GM23338 (cell line): ENCODE measurements at regions not wholly inside any gene's neighbourhood (a gene's known extent, or its start where the extent isn't known, plus 50 kb on each side); places are given as distances from the start of the nearest gene placed in this dataset.

Experiments
- ATAC-seq: fragments of 200-7000 bp; cut with Tn5 transposase; 3 replicates; pipeline ENCODE4 v1.9.1; 2020
- DNase-seq: peaks from one replicate; pipeline ENCODE4 v3.0.0-alpha.2; 2015; ENCODE audit warnings: low spot score
- H2AFZ ChIP-seq: fragments of 200-600 bp; sonication (generic); 2 replicates; pipeline ENCODE4 v1.8.0; 2016; ENCODE audit warnings: antibody characterized with exemption, mild to moderate bottlenecking, moderate library complexity
- H3F3A ChIP-seq: fragments of 200-600 bp; sonication (generic); replicated peaks from 2 replicates; pipeline ENCODE4 v1.8.0; 2017; ENCODE audit warnings: antibody characterized with exemption, mixed run types, low read depth
- H3K27ac ChIP-seq: fragments of 200-600 bp; sonication (generic); 2 replicates; pipeline ENCODE4 v1.6.1; 2016; ENCODE audit warnings: low read depth
- H3K27me3 ChIP-seq: fragments of 200-600 bp; sonication (generic); 2 replicates; pipeline ENCODE4 v1.8.0; 2016; ENCODE audit warnings: mild to moderate bottlenecking, mixed run types, moderate library complexity; ENCODE audit not compliant: insufficient read depth
- H3K36me3 ChIP-seq: fragments of 200-600 bp; sonication (generic); 2 replicates; pipeline ENCODE4 v1.8.0; 2016; ENCODE audit warnings: mild to moderate bottlenecking; ENCODE audit not compliant: insufficient read depth
- H3K4me1 ChIP-seq: fragments of 200-600 bp; sonication (generic); 2 replicates; pipeline ENCODE4 v1.8.0; 2016; ENCODE audit warnings: mild to moderate bottlenecking, moderate library complexity; ENCODE audit not compliant: insufficient read depth
- H3K4me2 ChIP-seq: fragments of 200-600 bp; sonication (generic); 2 replicates; pipeline ENCODE4 v1.7.1; 2017; ENCODE audit warnings: mixed run types
- H3K4me3 ChIP-seq: fragments of 200-600 bp; sonication (generic); 2 replicates; pipeline ENCODE4 v1.6.1; 2016; ENCODE audit warnings: mixed run types
- H3K79me2 ChIP-seq: fragments of 200-600 bp; sonication (generic); replicated peaks from 2 replicates; pipeline ENCODE4 v1.8.0; 2017; ENCODE audit warnings: mild to moderate bottlenecking; ENCODE audit not compliant: insufficient read depth
- H3K9me2 ChIP-seq: fragments of 200-600 bp; sonication (generic); 2 replicates; pipeline ENCODE4 v1.8.0; 2017; ENCODE audit not compliant: insufficient read depth
- H4K20me1 ChIP-seq: fragments of 200-600 bp; sonication (generic); replicated peaks from 2 replicates; pipeline ENCODE4 v1.8.0; 2017; ENCODE audit warnings: mild to moderate bottlenecking; ENCODE audit not compliant: insufficient read depth
- H3K27ac Mint-ChIP-seq: 2 replicates; pipeline ENCODE4 v1.8.0; 2020; ENCODE audit warnings: inconsistent platforms, mild to moderate bottlenecking, moderate library complexity, mixed read lengths
- H3K27me3 Mint-ChIP-seq: 3 replicates; pipeline ENCODE4 v1.8.0; 2022; ENCODE audit warnings: low read depth, mild to moderate bottlenecking, moderate library complexity, mixed read lengths, inconsistent platforms; ENCODE audit not compliant: insufficient read depth, poor library complexity
- H3K36me3 Mint-ChIP-seq: 3 replicates; pipeline ENCODE4 v1.8.0; 2021; ENCODE audit warnings: low read depth, mild to moderate bottlenecking, inconsistent platforms, moderate library complexity, mixed read lengths
- H3K4me1 Mint-ChIP-seq: 3 replicates; pipeline ENCODE4 v1.8.0; 2020; ENCODE audit warnings: mild to moderate bottlenecking, inconsistent platforms, mixed read lengths
- H3K4me3 Mint-ChIP-seq: 3 replicates; pipeline ENCODE4 v1.8.0; 2021; ENCODE audit warnings: moderate library complexity, mild to moderate bottlenecking, inconsistent platforms, mixed read lengths
- H3K9me3 Mint-ChIP-seq: 3 replicates; pipeline ENCODE4 v1.8.0; 2020; ENCODE audit warnings: moderate library complexity, mild to moderate bottlenecking, inconsistent platforms, mixed read lengths
- CREB1 ChIP-seq: fragments of 250-450 bp; sonication (Bioruptor Pico); IDR thresholded peaks from 2 replicates; pipeline ENCODE4 v1.5.0; 2020; ENCODE audit warnings: low read depth, mild to moderate bottlenecking, moderate library complexity
- EZH2 ChIP-seq: fragments of 200-600 bp; sonication (generic); IDR thresholded peaks from one replicate; pipeline ENCODE4 v1.8.0; 2017; ENCODE audit warnings: antibody characterized with exemption, mild to moderate bottlenecking, low read depth; ENCODE audit not compliant: unreplicated experiment
- EZH2phosphoT487 ChIP-seq: fragments of 200-600 bp; sonication (generic); IDR thresholded peaks from one replicate; pipeline ENCODE4 v1.8.1; 2018; ENCODE audit warnings: antibody characterized with exemption; ENCODE audit not compliant: unreplicated experiment
- JUNB ChIP-seq: IDR thresholded peaks from one replicate; pipeline ENCODE4 v1.6.1; 2016; ENCODE audit warnings: antibody characterized with exemption; ENCODE audit not compliant: unreplicated experiment
- NANOG ChIP-seq: IDR thresholded peaks from 2 replicates; pipeline ENCODE4 v1.6.1; 2016; ENCODE audit warnings: antibody characterized with exemption, borderline replicate concordance
- POLR2AphosphoS5 ChIP-seq: IDR thresholded peaks from 2 replicates; pipeline ENCODE4 v1.6.1; 2016; ENCODE audit warnings: antibody characterized with exemption, low read depth
- STAT1 ChIP-seq: IDR thresholded peaks from one replicate; pipeline ENCODE4 v1.6.1; 2016; ENCODE audit warnings: antibody characterized with exemption; ENCODE audit not compliant: unreplicated experiment
- ZNF114 ChIP-seq: fragments of 250-450 bp; sonication (Bioruptor Pico); IDR thresholded peaks from 2 replicates; pipeline ENCODE4 v1.5.0; 2020; ENCODE audit warnings: mild to moderate bottlenecking, moderate library complexity
- ZNF331 ChIP-seq: fragments of 250-450 bp; sonication (Bioruptor Pico); IDR thresholded peaks from 2 replicates; pipeline ENCODE4 v1.5.0; 2020; ENCODE audit warnings: low read depth, mild to moderate bottlenecking, moderate library complexity
- ZNF462 ChIP-seq: fragments of 250-450 bp; sonication (Bioruptor Pico); IDR thresholded peaks from 2 replicates; pipeline ENCODE4 v1.5.0; 2020; ENCODE audit warnings: mild to moderate bottlenecking, moderate library complexity
- TF ChIP-seq, protein P1 (sequence below): IDR thresholded peaks from 2 replicates; pipeline ENCODE4 v1.6.1; 2016; ENCODE audit warnings: antibody characterized with exemption
- TF ChIP-seq, protein P2 (sequence below), 2 experiments: fragments of 200-600 bp in 1 of 2; sonication (generic) in 1 of 2; conservative IDR thresholded peaks; 2 replicates each; pipeline versions ENCODE4 v1.5.1 to v1.6.1; 2016 to 2017; ENCODE audit warnings: antibody characterized with exemption in 2 of 2, low read depth in 2 of 2, mild to moderate bottlenecking in 2 of 2, moderate library complexity in 1 of 2
- TF ChIP-seq, protein P3 (sequence below): IDR thresholded peaks from one replicate; pipeline ENCODE4 v1.6.1; 2018; ENCODE audit warnings: antibody characterized with exemption; ENCODE audit not compliant: unreplicated experiment

GRCh38 chr10:131804551-131805295 is 96.1 kb upstream of the PPP2R2D start:
- H3K36me3 ChIP-seq = no peaks in the 10 kb centered on the region
- H3K27me3 ChIP-seq = no peaks in the 10 kb centered on the region
- no peak overlapping the region for H3K4me3 Mint-ChIP-seq
- H3K79me2 ChIP-seq = no peaks in the 10 kb centered on the region
- no peak overlapping the region for H3K27ac Mint-ChIP-seq
- no peak for DNase-seq
- no peaks in the 10 kb centered on the region for H3K9me2 ChIP-seq
- no peak overlapping the region for H3K4me2 ChIP-seq
- H3K27me3 Mint-ChIP-seq = peaks cover 10% of the 10 kb centered on the region
- TF ChIP-seq, protein P1, sequence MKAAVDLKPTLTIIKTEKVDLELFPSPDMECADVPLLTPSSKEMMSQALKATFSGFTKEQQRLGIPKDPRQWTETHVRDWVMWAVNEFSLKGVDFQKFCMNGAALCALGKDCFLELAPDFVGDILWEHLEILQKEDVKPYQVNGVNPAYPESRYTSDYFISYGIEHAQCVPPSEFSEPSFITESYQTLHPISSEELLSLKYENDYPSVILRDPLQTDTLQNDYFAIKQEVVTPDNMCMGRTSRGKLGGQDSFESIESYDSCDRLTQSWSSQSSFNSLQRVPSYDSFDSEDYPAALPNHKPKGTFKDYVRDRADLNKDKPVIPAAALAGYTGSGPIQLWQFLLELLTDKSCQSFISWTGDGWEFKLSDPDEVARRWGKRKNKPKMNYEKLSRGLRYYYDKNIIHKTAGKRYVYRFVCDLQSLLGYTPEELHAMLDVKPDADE = no peak
- no peak for TF ChIP-seq EZH2
- TF ChIP-seq ZNF331 (CRISPR knock-in tag) = no peak
- TF ChIP-seq, protein P2, sequence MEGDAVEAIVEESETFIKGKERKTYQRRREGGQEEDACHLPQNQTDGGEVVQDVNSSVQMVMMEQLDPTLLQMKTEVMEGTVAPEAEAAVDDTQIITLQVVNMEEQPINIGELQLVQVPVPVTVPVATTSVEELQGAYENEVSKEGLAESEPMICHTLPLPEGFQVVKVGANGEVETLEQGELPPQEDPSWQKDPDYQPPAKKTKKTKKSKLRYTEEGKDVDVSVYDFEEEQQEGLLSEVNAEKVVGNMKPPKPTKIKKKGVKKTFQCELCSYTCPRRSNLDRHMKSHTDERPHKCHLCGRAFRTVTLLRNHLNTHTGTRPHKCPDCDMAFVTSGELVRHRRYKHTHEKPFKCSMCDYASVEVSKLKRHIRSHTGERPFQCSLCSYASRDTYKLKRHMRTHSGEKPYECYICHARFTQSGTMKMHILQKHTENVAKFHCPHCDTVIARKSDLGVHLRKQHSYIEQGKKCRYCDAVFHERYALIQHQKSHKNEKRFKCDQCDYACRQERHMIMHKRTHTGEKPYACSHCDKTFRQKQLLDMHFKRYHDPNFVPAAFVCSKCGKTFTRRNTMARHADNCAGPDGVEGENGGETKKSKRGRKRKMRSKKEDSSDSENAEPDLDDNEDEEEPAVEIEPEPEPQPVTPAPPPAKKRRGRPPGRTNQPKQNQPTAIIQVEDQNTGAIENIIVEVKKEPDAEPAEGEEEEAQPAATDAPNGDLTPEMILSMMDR (conservative IDR thresholded peaks at IDR 0.05; ENCODE audit: low read depth in 2 of 2) = no peak
- TF ChIP-seq ZNF114 (CRISPR knock-in tag) = no peak
- TF ChIP-seq CREB1 (CRISPR knock-in tag) = no peak
- TF ChIP-seq NANOG = no peak
- TF ChIP-seq ZNF462 = no peak
- no peak for TF ChIP-seq JUNB
- TF ChIP-seq STAT1 = no peak
- TF ChIP-seq EZH2phosphoT487 = no peak
- TF ChIP-seq, protein P3, sequence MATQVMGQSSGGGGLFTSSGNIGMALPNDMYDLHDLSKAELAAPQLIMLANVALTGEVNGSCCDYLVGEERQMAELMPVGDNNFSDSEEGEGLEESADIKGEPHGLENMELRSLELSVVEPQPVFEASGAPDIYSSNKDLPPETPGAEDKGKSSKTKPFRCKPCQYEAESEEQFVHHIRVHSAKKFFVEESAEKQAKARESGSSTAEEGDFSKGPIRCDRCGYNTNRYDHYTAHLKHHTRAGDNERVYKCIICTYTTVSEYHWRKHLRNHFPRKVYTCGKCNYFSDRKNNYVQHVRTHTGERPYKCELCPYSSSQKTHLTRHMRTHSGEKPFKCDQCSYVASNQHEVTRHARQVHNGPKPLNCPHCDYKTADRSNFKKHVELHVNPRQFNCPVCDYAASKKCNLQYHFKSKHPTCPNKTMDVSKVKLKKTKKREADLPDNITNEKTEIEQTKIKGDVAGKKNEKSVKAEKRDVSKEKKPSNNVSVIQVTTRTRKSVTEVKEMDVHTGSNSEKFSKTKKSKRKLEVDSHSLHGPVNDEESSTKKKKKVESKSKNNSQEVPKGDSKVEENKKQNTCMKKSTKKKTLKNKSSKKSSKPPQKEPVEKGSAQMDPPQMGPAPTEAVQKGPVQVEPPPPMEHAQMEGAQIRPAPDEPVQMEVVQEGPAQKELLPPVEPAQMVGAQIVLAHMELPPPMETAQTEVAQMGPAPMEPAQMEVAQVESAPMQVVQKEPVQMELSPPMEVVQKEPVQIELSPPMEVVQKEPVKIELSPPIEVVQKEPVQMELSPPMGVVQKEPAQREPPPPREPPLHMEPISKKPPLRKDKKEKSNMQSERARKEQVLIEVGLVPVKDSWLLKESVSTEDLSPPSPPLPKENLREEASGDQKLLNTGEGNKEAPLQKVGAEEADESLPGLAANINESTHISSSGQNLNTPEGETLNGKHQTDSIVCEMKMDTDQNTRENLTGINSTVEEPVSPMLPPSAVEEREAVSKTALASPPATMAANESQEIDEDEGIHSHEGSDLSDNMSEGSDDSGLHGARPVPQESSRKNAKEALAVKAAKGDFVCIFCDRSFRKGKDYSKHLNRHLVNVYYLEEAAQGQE = no peak
- TF ChIP-seq POLR2AphosphoS5 = no peak
- ATAC-seq = no peak
- H3K4me1 Mint-ChIP-seq = peaks cover 24% of the 10 kb centered on the region
- no peaks in the 10 kb centered on the region for H4K20me1 ChIP-seq
- H3K4me1 ChIP-seq = peaks cover 13% of the 10 kb centered on the region
- H3K4me3 ChIP-seq = no peak overlapping the region
- peaks cover 8% of the 10 kb centered on the region for H3K9me3 Mint-ChIP-seq
- no peaks in the 10 kb centered on the region for H3F3A ChIP-seq
- H3K27ac ChIP-seq = no peak overlapping the region
- H3K36me3 Mint-ChIP-seq = peaks cover 4% of the 10 kb centered on the region; the same call in 1 of the 3 replicates
- H2AFZ ChIP-seq = no peak overlapping the region
